HepG2 (cell line): ENCODE measurements at regions not wholly inside any gene's neighbourhood (a gene's known extent, or its start where the extent isn't known, plus 50 kb on each side); places are given as distances from the start of the nearest gene placed in this dataset.
"Not testable (repeated sequence)": the region's sequence is repeated elsewhere in the genome, so short reads cannot be mapped to it uniquely, and the experiment has no call there.

Experiments
- ATAC-seq: fragments of 200-7000 bp; cut with Tn5 transposase; 3 replicates; pipeline ENCODE4 v1.9.1; 2020; ENCODE audit warnings: mild to moderate bottlenecking, moderate library complexity
- BruUV-seq: library from RNA; stranded (reverse); fragments of 400-500 nt; replicated peaks from 2 replicates; lab custom pipeline; 2021; lab: Mats Ljungman, UMichigan
- CTCF ChIA-PET: fragments of 300-600 bp; formaldehyde crosslinking; extraction: SDS; loops from one replicate; lab custom pipeline; 2021; ENCODE audit warnings: low total read pairs, inconsistent platforms, low intra/inter-chr PET ratio; lab: Yijun Ruan, JAX
- POLR2A ChIA-PET: fragments of 350-600 bp; sonication (Branson Sonifier 250); formaldehyde crosslinking; loops from one replicate; lab custom pipeline; 2020; ENCODE audit warnings: antibody characterized with exemption, inconsistent platforms; lab: Yijun Ruan, JAX
- DNase-seq: peaks from one replicate; pipeline ENCODE4 v3.0.0-alpha.2; 2015; ENCODE audit warnings: low spot score
- FAIRE-seq: peaks from 3 replicates; lab custom pipeline; 2011; peaks lifted over from hg19 to GRCh38; lab: Jason Lieb, UNC
- H2AFZ ChIP-seq: one replicate; pipeline ENCODE4 v1.6.1; 2011; ENCODE audit warnings: low read length, inconsistent platforms
- H3K27ac ChIP-seq: fragments of 300-600 bp; 3 replicates; pipeline ENCODE4 v1.8.0; 2011; ENCODE audit warnings: mixed run types, mild to moderate bottlenecking, mixed read lengths, low read length, inconsistent platforms; ENCODE audit not compliant: insufficient read depth; ENCODE audit errors: extremely low read length
- H3K27me3 ChIP-seq, 2 experiments: fragments of 200-600 bp in 1 of 2; 2 replicates in 1 of 2; 3 replicates in 1 of 2; pipeline versions ENCODE4 v1.6.0 to v1.8.0; 2011; ENCODE audit warnings: low read length in 2 of 2, mild to moderate bottlenecking in 2 of 2, moderate library complexity in 2 of 2, inconsistent platforms in 1 of 2; ENCODE audit not compliant: insufficient read depth in 2 of 2, control insufficient read depth in 1 of 2
- H3K36me3 ChIP-seq, 2 experiments: fragments of 200-600 bp in 1 of 2; replicated peaks in 1 of 2; 2 replicates in 1 of 2; 3 replicates in 1 of 2; pipeline versions ENCODE4 v1.5.1 to v1.8.0; 2011; ENCODE audit warnings: low read length in 2 of 2, inconsistent platforms in 1 of 2; ENCODE audit not compliant: insufficient read depth in 2 of 2, control insufficient read depth in 1 of 2
- H3K4me1 ChIP-seq: 2 replicates; pipeline ENCODE4 v1.5.1; 2012; ENCODE audit warnings: low read length, inconsistent platforms; ENCODE audit not compliant: insufficient read depth
- H3K4me2 ChIP-seq: 2 replicates; pipeline ENCODE4 v1.6.0; 2011; ENCODE audit warnings: low read depth, low read length, inconsistent platforms
- H3K4me3 ChIP-seq, 3 experiments: fragments of 200-600 bp in 1 of 3; sonication (generic), shearing (Covaris generic) in 1 of 3; replicated peaks in 1 of 3; 2 replicates each; pipeline ENCODE4 v1.5.1; 2011 to 2016; ENCODE audit warnings: low read length in 3 of 3, inconsistent platforms in 2 of 3, low read depth in 2 of 3, mild to moderate bottlenecking in 2 of 3, control low read depth in 1 of 3, mixed read lengths in 1 of 3; ENCODE audit not compliant: insufficient read depth in 1 of 3
- H3K79me2 ChIP-seq: one replicate; pipeline ENCODE4 v1.6.1; 2011; ENCODE audit warnings: low read length, inconsistent platforms; ENCODE audit not compliant: insufficient read depth
- H3K9ac ChIP-seq: 2 replicates; pipeline ENCODE4 v1.6.0; 2011; ENCODE audit warnings: mild to moderate bottlenecking, low read depth, low read length, inconsistent platforms; ENCODE audit not compliant: insufficient read depth
- H3K9me3 ChIP-seq: 2 replicates; pipeline ENCODE4 v1.5.1; 2012; ENCODE audit warnings: mild to moderate bottlenecking, low read length
- H4K20me1 ChIP-seq: 2 replicates; pipeline ENCODE4 v1.6.0; 2011; ENCODE audit warnings: inconsistent platforms, mild to moderate bottlenecking, low read length, moderate library complexity; ENCODE audit not compliant: insufficient read depth
- HNRNPLL ChIP-seq: fragments of 200-400 bp; formaldehyde crosslinking; IDR thresholded peaks from 2 replicates; pipeline ENCODE4 v1.6.1; 2017; ENCODE audit warnings: mild to moderate bottlenecking, low read depth, low read length; ENCODE audit not compliant: poor library complexity, severe bottlenecking
- HOXA3 ChIP-seq: sonication (generic); formaldehyde crosslinking; IDR thresholded peaks from 2 replicates; pipeline ENCODE4 v1.5.0; 2020; ENCODE audit warnings: missing genetic modification reagents
- PHF8 ChIP-seq: sonication (generic); formaldehyde crosslinking; IDR thresholded peaks from 2 replicates; pipeline ENCODE4 v1.5.0; 2020; ENCODE audit warnings: missing genetic modification reagents
- TAF1 ChIP-seq: sonication (generic); formaldehyde crosslinking; IDR thresholded peaks from 2 replicates; pipeline ENCODE4 v1.4.0; 2020; ENCODE audit warnings: missing genetic modification reagents
- YY1 ChIP-seq: IDR thresholded peaks from 2 replicates; pipeline ENCODE4 v1.6.1; 2011; ENCODE audit warnings: low read length, low read depth, moderate library complexity, mild to moderate bottlenecking; ENCODE audit not compliant: insufficient read depth, insufficient replicate concordance
- whole genome bisulfite sequencing: methylation state at CpG from one replicate; pipeline ENCODE4 v1.1.6; 2017; ENCODE audit warnings: low lambda C conversion rate; 5-methylcytosine and 5-hydroxymethylcytosine counted together
- in situ Hi-C: cut with HindIII; loops from 2 replicates; pipeline ENCODE4 v1.10.0; 2017; ENCODE audit warnings: low pct_unique_long_range_greater_than_20kb; ENCODE audit not compliant: extremely low pct_ligation_motif_present
- intact Hi-C: fragments of 100-400 bp; cut with micrococcal nuclease; formaldehyde crosslinking; loops from one replicate; pipeline ENCODE4 v1.10.0; 2022; ENCODE audit not compliant: unreplicated experiment
- TF ChIP-seq, protein P1 (sequence below): sonication (generic); formaldehyde crosslinking; IDR thresholded peaks from 2 replicates; pipeline ENCODE4 v1.5.1; 2020; ENCODE audit warnings: mild to moderate bottlenecking, missing genetic modification reagents, moderate library complexity
- TF ChIP-seq, protein P2 (sequence below), 2 experiments: IDR thresholded peaks; 2 replicates each; pipeline ENCODE4 v1.6.1; 2011 to 2012; ENCODE audit warnings: low read length in 2 of 2, borderline replicate concordance in 1 of 2, low read depth in 1 of 2, mild to moderate bottlenecking in 1 of 2, moderate library complexity in 1 of 2

DNA sequence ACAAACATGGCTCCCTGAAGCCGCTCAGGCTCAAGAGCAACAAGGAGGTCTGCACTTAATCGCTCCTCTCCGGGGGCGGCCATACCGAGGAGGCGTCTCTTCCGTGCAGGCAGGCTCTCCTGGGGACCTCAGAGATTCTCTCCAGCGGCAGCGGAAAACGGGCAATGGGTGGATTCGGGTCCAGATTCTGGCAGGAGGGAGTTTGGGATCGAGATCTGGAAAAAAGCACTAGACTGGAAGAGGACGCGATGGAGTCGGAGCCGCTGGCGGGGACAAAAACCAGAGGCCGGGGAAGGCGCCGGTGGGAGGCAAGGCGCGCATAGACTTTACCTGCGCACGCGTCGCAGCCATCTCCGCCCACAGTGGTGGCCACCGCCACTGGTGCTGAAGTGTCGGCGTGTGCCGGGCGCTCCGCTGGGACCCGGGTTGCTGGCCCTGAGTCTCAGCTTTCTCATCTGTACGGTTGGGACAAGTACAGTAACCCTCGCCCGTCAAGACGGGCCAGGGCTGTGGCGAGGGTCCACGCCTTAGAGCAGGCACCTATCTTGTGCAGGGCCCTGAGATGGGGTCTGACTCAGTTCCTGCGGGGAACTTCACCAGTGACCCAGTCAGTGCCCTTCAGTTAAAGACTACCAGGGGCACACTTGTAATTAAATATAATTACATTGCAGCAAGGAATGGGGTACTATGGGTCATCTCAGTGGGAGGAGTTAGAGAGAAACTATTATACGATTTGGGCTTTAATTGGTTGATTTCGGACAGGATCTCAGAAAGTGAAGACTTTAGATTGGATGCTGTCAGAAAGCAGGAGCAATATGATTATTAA, 454.1 kb downstream of the SPATA31A1 start:
- CTCF ChIA-PET, H3K79me2 ChIP-seq, H3K36me3 ChIP-seq, H3K27ac ChIP-seq, H4K20me1 ChIP-seq, in situ Hi-C loops, POLR2A ChIA-PET, H3K9me3 ChIP-seq, intact Hi-C loops, DNase-seq, H3K27me3 ChIP-seq, H2AFZ ChIP-seq, H3K4me1 ChIP-seq, FAIRE-seq: not testable (repeated sequence)
- WGBS: 38% methylated on average over 41 of the region's 43 CpGs
- Histone ChIP-seq H3K4me2 (peak overlapping the region; percentile 45), H3K9ac (0 out of 2 replicates have a peak overlapping the region, but pooled peaks have one; percentile 29), H3K4me3 (peak overlapping the region; percentile 30 to 58 (median 49); a peak in 4 of 6 replicates)
- 0 out of 3 replicates have a peak, but pooled peaks have one; percentile 37 for ATAC-seq
- BruUV-seq: TSS peak; percentile 88
- TF ChIP-seq HNRNPLL: peak; percentile 44
- peak; percentile 42; the same call in 1 of the 2 replicates for TF ChIP-seq TAF1 (CRISPR knock-in tag)
- peak; percentile 67 for TF ChIP-seq YY1
- peak; percentile 48; the same call in 1 of the 2 replicates for TF ChIP-seq PHF8 (CRISPR knock-in tag)
- peak; percentile 20; the same call in 1 of the 2 replicates for TF ChIP-seq HOXA3 (CRISPR knock-in tag)
- TF ChIP-seq, protein P1, sequence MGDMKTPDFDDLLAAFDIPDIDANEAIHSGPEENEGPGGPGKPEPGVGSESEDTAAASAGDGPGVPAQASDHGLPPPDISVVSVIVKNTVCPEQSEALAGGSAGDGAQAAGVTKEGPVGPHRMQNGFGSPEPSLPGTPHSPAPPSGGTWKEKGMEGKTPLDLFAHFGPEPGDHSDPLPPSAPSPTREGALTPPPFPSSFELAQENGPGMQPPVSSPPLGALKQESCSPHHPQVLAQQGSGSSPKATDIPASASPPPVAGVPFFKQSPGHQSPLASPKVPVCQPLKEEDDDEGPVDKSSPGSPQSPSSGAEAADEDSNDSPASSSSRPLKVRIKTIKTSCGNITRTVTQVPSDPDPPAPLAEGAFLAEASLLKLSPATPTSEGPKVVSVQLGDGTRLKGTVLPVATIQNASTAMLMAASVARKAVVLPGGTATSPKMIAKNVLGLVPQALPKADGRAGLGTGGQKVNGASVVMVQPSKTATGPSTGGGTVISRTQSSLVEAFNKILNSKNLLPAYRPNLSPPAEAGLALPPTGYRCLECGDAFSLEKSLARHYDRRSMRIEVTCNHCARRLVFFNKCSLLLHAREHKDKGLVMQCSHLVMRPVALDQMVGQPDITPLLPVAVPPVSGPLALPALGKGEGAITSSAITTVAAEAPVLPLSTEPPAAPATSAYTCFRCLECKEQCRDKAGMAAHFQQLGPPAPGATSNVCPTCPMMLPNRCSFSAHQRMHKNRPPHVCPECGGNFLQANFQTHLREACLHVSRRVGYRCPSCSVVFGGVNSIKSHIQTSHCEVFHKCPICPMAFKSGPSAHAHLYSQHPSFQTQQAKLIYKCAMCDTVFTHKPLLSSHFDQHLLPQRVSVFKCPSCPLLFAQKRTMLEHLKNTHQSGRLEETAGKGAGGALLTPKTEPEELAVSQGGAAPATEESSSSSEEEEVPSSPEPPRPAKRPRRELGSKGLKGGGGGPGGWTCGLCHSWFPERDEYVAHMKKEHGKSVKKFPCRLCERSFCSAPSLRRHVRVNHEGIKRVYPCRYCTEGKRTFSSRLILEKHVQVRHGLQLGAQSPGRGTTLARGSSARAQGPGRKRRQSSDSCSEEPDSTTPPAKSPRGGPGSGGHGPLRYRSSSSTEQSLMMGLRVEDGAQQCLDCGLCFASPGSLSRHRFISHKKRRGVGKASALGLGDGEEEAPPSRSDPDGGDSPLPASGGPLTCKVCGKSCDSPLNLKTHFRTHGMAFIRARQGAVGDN: peak; percentile 29; the same call in 1 of the 2 replicates
- TF ChIP-seq, protein P2, sequence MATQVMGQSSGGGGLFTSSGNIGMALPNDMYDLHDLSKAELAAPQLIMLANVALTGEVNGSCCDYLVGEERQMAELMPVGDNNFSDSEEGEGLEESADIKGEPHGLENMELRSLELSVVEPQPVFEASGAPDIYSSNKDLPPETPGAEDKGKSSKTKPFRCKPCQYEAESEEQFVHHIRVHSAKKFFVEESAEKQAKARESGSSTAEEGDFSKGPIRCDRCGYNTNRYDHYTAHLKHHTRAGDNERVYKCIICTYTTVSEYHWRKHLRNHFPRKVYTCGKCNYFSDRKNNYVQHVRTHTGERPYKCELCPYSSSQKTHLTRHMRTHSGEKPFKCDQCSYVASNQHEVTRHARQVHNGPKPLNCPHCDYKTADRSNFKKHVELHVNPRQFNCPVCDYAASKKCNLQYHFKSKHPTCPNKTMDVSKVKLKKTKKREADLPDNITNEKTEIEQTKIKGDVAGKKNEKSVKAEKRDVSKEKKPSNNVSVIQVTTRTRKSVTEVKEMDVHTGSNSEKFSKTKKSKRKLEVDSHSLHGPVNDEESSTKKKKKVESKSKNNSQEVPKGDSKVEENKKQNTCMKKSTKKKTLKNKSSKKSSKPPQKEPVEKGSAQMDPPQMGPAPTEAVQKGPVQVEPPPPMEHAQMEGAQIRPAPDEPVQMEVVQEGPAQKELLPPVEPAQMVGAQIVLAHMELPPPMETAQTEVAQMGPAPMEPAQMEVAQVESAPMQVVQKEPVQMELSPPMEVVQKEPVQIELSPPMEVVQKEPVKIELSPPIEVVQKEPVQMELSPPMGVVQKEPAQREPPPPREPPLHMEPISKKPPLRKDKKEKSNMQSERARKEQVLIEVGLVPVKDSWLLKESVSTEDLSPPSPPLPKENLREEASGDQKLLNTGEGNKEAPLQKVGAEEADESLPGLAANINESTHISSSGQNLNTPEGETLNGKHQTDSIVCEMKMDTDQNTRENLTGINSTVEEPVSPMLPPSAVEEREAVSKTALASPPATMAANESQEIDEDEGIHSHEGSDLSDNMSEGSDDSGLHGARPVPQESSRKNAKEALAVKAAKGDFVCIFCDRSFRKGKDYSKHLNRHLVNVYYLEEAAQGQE (IDR thresholded peaks at IDR 0.05; ENCODE audit: borderline replicate concordance in 1 of 2, low read depth in 1 of 2, low read length in 2 of 2): peak in 1 of 2 experiments; percentile 52; a peak in 1 of 4 replicates

DNA sequence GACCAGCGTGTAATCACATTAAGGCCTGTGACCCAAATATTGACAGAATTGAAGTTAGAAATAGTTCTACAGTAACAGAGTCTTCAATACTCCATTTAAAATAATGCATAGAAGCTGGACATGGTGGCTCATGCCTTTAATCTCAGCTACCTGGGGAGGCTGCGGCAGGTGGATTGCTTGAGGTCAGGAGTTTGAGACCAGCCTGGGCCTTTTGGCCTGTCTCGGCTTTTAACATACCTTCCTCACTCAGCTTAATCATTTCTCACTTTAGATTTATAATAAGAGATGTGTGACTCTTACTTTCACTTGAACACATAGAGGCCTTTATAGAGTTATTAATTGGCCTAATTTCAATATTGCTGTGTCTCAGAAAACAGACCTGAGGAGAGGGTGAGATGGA, 454.9 kb downstream of the SPATA31A1 start:
- H3K79me2 ChIP-seq, H3K4me2 ChIP-seq, DNase-seq, H3K27me3 ChIP-seq, H3K4me1 ChIP-seq, POLR2A ChIA-PET, H2AFZ ChIP-seq, ATAC-seq, H3K9ac ChIP-seq, H3K36me3 ChIP-seq, H3K4me3 ChIP-seq, H4K20me1 ChIP-seq, intact Hi-C loops, CTCF ChIA-PET, in situ Hi-C loops, BruUV-seq, FAIRE-seq, H3K9me3 ChIP-seq, H3K27ac ChIP-seq: not testable (repeated sequence)
- 89% methylated on average over 2 of the region's 3 CpGs for WGBS
